H9 (cell line): ENCODE measurements at regions not wholly inside any gene's neighbourhood (a gene's known extent, or its start where the extent isn't known, plus 50 kb on each side); places are given as distances from the start of the nearest gene placed in this dataset.

Experiments used
- DNase-seq: peaks from one replicate; pipeline ENCODE4 v3.0.0-alpha.2; 2017
- H2AFZ ChIP-seq: one replicate; pipeline ENCODE4 v1.6.1; 2013; ENCODE audit warnings: mild to moderate bottlenecking, low read length, control low read depth, moderate library complexity
- H2AK5ac ChIP-seq: 2 replicates; pipeline ENCODE4 v1.6.1; 2013; ENCODE audit warnings: low read length, control low read depth, mixed read lengths; ENCODE audit not compliant: insufficient read length
- H2BK120ac ChIP-seq: one replicate; pipeline ENCODE4 v1.6.1; 2013; ENCODE audit warnings: low read depth, mild to moderate bottlenecking, low read length, control low read depth, inconsistent platforms; ENCODE audit not compliant: poor library complexity, severe bottlenecking
- H2BK12ac ChIP-seq: 2 replicates; pipeline ENCODE4 v1.6.1; 2013; ENCODE audit warnings: low read length, control low read depth, mixed read lengths, low read depth; ENCODE audit not compliant: insufficient read length
- H2BK15ac ChIP-seq: 2 replicates; pipeline ENCODE4 v1.6.1; 2013; ENCODE audit warnings: low read depth, low read length, control low read depth
- H2BK20ac ChIP-seq: one replicate; pipeline ENCODE4 v1.6.1; 2013; ENCODE audit warnings: low read depth, mild to moderate bottlenecking, low read length, control low read depth, inconsistent platforms; ENCODE audit not compliant: poor library complexity, severe bottlenecking
- H2BK5ac ChIP-seq: 2 replicates; pipeline ENCODE4 v1.6.1; 2013; ENCODE audit warnings: low read length, control low read depth, mixed read lengths; ENCODE audit not compliant: insufficient read length
- H3K14ac ChIP-seq: 2 replicates; pipeline ENCODE4 v1.6.1; 2013; ENCODE audit warnings: low read length, control low read depth; ENCODE audit not compliant: insufficient read depth
- H3K18ac ChIP-seq: 2 replicates; pipeline ENCODE4 v1.6.1; 2013; ENCODE audit warnings: low read depth, mild to moderate bottlenecking, mixed read lengths, low read length, control low read depth; ENCODE audit not compliant: insufficient read length
- H3K23ac ChIP-seq: 2 replicates; pipeline ENCODE4 v1.6.1; 2013; ENCODE audit warnings: low read length, control low read depth, mixed read lengths, low read depth; ENCODE audit not compliant: insufficient read length
- H3K23me2 ChIP-seq: 2 replicates; pipeline ENCODE4 v1.6.1; 2013; ENCODE audit warnings: low read depth, mild to moderate bottlenecking, mixed read lengths, low read length, control low read depth; ENCODE audit not compliant: insufficient read length, poor library complexity, severe bottlenecking
- H3K27ac ChIP-seq: 2 replicates; pipeline ENCODE4 v1.5.1; 2013; ENCODE audit warnings: low read length, control low read depth, mixed read lengths, low read depth; ENCODE audit not compliant: insufficient read length
- H3K27me3 ChIP-seq: 2 replicates; pipeline ENCODE4 v1.6.1; 2013; ENCODE audit warnings: low read length, control low read depth, inconsistent platforms; ENCODE audit not compliant: insufficient read depth
- H3K4ac ChIP-seq: 2 replicates; pipeline ENCODE4 v1.6.1; 2013; ENCODE audit warnings: low read depth, mild to moderate bottlenecking, control low read depth, inconsistent platforms, low read length, moderate library complexity
- H3K4me1 ChIP-seq: 2 replicates; pipeline ENCODE4 v1.6.1; 2013; ENCODE audit warnings: low read length, control low read depth, inconsistent platforms; ENCODE audit not compliant: insufficient read depth
- H3K4me2 ChIP-seq: 2 replicates; pipeline ENCODE4 v1.6.1; 2013; ENCODE audit warnings: low read length, control low read depth, mixed read lengths; ENCODE audit not compliant: insufficient read length, insufficient read depth
- H3K56ac ChIP-seq: 2 replicates; pipeline ENCODE4 v1.6.1; 2013; ENCODE audit warnings: low read depth, mild to moderate bottlenecking, mixed read lengths, low read length, control low read depth; ENCODE audit not compliant: insufficient read length
- H3K79me1 ChIP-seq: 2 replicates; pipeline ENCODE4 v1.6.1; 2013; ENCODE audit warnings: low read depth, mild to moderate bottlenecking, moderate library complexity, low read length, control low read depth, inconsistent platforms; ENCODE audit not compliant: insufficient read depth, poor library complexity, severe bottlenecking
- H3K79me2 ChIP-seq: 2 replicates; pipeline ENCODE4 v1.6.1; 2013; ENCODE audit warnings: low read length, control low read depth, inconsistent platforms; ENCODE audit not compliant: insufficient read depth
- H3K9ac ChIP-seq: 2 replicates; pipeline ENCODE4 v1.6.1; 2013; ENCODE audit warnings: low read length, control low read depth, mixed read lengths; ENCODE audit not compliant: insufficient read length; ENCODE audit errors: extremely low read depth
- H3K9me3 ChIP-seq: one replicate; pipeline ENCODE4 v1.6.1; 2013; ENCODE audit warnings: low read depth, low read length, inconsistent platforms; ENCODE audit not compliant: control insufficient read depth
- H3T11ph ChIP-seq: one replicate; pipeline ENCODE4 v1.6.1; 2013; ENCODE audit warnings: mild to moderate bottlenecking, low read length, control low read depth, inconsistent platforms
- H4K20me1 ChIP-seq: one replicate; pipeline ENCODE4 v1.6.1; 2013; ENCODE audit not compliant: control insufficient read depth, insufficient read length, insufficient read depth
- H4K5ac ChIP-seq: 2 replicates; pipeline ENCODE4 v1.6.1; 2013; ENCODE audit warnings: low read depth, mild to moderate bottlenecking, mixed read lengths, low read length, control low read depth; ENCODE audit not compliant: insufficient read length
- H4K8ac ChIP-seq: replicated peaks from 2 replicates; pipeline ENCODE4 v1.6.1; 2013; ENCODE audit warnings: low read length, control low read depth, mixed read lengths, low read depth; ENCODE audit not compliant: insufficient read length
- H4K91ac ChIP-seq: 2 replicates; pipeline ENCODE4 v1.6.1; 2013; ENCODE audit warnings: low read depth, mild to moderate bottlenecking, moderate library complexity, mixed read lengths, low read length, control low read depth; ENCODE audit not compliant: insufficient read length
- H3K27ac Mint-ChIP-seq, 3 experiments: 2 replicates in 2 of 3; 3 replicates in 1 of 3; pipeline ENCODE4 v1.8.0; 2020 to 2021; ENCODE audit warnings: mixed read lengths in 3 of 3, mild to moderate bottlenecking in 1 of 3, moderate library complexity in 1 of 3
- H3K27me3 Mint-ChIP-seq: 2 replicates; pipeline ENCODE4 v1.8.0; 2021; ENCODE audit warnings: low read depth, mild to moderate bottlenecking, moderate library complexity, mixed read lengths
- H3K36me3 Mint-ChIP-seq, 3 experiments: 2 replicates in 2 of 3; 3 replicates in 1 of 3; pipeline ENCODE4 v1.8.0; 2020 to 2021; ENCODE audit warnings: low read depth in 3 of 3, mixed read lengths in 3 of 3; ENCODE audit not compliant: insufficient read depth in 1 of 3
- H3K4me1 Mint-ChIP-seq, 2 experiments: 2 replicates each; pipeline ENCODE4 v1.8.0; 2020; ENCODE audit warnings: mixed read lengths in 2 of 2
- H3K4me3 Mint-ChIP-seq, 2 experiments: 2 replicates in 1 of 2; 3 replicates in 1 of 2; pipeline ENCODE4 v1.8.0; 2020 to 2021; ENCODE audit warnings: mild to moderate bottlenecking in 2 of 2, mixed read lengths in 2 of 2, moderate library complexity in 1 of 2
- H3K9me3 Mint-ChIP-seq, 2 experiments: 2 replicates in 1 of 2; 3 replicates in 1 of 2; pipeline ENCODE4 v1.8.0; 2020; ENCODE audit warnings: mild to moderate bottlenecking in 2 of 2, mixed read lengths in 2 of 2, moderate library complexity in 1 of 2
- WGBS: extraction: QIAGEN DNeasy Blood & Tissue Kit; methylation state at CpG from one replicate; pipeline ENCODE4 v1.1.7; 2013; ENCODE audit warnings: missing lambda C conversion rate, low lambda C conversion rate, mixed read lengths; ENCODE audit not compliant: insufficient read length; ENCODE audit errors: extremely low coverage; 5-methylcytosine and 5-hydroxymethylcytosine counted together
- TF ChIP-seq, protein P1 (sequence below): fragments of 200-600 bp; sonication (generic); conservative IDR thresholded peaks from 3 replicates; pipeline ENCODE4 v1.8.0; 2021; ENCODE audit warnings: antibody characterized with exemption, mild to moderate bottlenecking

DNA sequence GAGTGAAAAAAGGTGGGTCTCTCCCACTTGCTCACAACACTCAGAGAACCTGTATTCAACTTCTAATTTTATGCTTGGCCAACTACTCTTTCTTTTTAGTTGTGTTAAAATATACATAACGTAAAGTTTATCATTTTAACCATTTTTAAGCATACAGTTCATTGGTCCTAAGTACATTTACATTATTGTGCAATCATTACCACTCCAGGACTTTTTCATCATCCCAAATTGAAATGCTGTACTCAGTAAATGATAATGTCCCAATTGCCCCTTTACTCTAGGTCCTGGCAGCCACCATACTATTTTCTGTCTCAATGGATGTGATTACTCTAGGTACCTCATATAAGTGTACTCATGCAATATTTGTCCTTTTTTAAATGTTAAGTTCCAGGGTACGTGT, 212.3 kb upstream of the PLXNA2 start:
- H2BK12ac ChIP-seq, result no peak overlapping the region
- Mint-ChIP-seq H3K36me3 (no peaks in the 10 kb centered on the region), H3K4me1 (peaks cover 7 to 8% of the 10 kb centered on the region in 2 experiments), H3K27me3 (peaks cover 4% of the 10 kb centered on the region; the same call in 1 of the 2 replicates), H3K4me3 (no peak overlapping the region), H3K9me3 (peaks cover 0 to 3% of the 10 kb centered on the region in 2 experiments; a peak in 1 of 5 replicates), H3K27ac (no peak overlapping the region)
- DNase-seq, result no peak
- no peak overlapping the region for H4K5ac ChIP-seq
- no peak overlapping the region for H3K56ac ChIP-seq
- H3K18ac ChIP-seq, result no peak overlapping the region
- no peak overlapping the region for H4K91ac ChIP-seq
- TF ChIP-seq, protein P1, sequence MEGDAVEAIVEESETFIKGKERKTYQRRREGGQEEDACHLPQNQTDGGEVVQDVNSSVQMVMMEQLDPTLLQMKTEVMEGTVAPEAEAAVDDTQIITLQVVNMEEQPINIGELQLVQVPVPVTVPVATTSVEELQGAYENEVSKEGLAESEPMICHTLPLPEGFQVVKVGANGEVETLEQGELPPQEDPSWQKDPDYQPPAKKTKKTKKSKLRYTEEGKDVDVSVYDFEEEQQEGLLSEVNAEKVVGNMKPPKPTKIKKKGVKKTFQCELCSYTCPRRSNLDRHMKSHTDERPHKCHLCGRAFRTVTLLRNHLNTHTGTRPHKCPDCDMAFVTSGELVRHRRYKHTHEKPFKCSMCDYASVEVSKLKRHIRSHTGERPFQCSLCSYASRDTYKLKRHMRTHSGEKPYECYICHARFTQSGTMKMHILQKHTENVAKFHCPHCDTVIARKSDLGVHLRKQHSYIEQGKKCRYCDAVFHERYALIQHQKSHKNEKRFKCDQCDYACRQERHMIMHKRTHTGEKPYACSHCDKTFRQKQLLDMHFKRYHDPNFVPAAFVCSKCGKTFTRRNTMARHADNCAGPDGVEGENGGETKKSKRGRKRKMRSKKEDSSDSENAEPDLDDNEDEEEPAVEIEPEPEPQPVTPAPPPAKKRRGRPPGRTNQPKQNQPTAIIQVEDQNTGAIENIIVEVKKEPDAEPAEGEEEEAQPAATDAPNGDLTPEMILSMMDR, result no peak
- WGBS, result no CpG with 5 or more reads among the region's 2 CpGs
- H3K27ac ChIP-seq, result no peak overlapping the region
- H3K9ac ChIP-seq, result no peak overlapping the region
- no peak overlapping the region for H2BK120ac ChIP-seq
- no peaks in the 10 kb centered on the region for H3K23me2 ChIP-seq
- no peaks in the 10 kb centered on the region for H3K9me3 ChIP-seq
- no peaks in the 10 kb centered on the region for H3K79me1 ChIP-seq
- no peak overlapping the region for H2AK5ac ChIP-seq
- no peak overlapping the region for H2BK5ac ChIP-seq
- H4K8ac ChIP-seq, result no peak overlapping the region
- H3K4ac ChIP-seq, result no peak overlapping the region
- no peak overlapping the region for H3K23ac ChIP-seq
- H3K14ac ChIP-seq, result no peak overlapping the region
- H3K79me2 ChIP-seq, result no peaks in the 10 kb centered on the region
- no peak overlapping the region for H3T11ph ChIP-seq
- H2AFZ ChIP-seq, result no peak overlapping the region
- no peaks in the 10 kb centered on the region for H4K20me1 ChIP-seq
- H3K4me2 ChIP-seq, result no peak overlapping the region
- H3K27me3 ChIP-seq, result no peaks in the 10 kb centered on the region
- no peak overlapping the region for H2BK15ac ChIP-seq
- H3K4me1 ChIP-seq, result no peaks in the 10 kb centered on the region
- H2BK20ac ChIP-seq, result no peak overlapping the region
